ENCODE measurements at regions not wholly inside any gene's neighbourhood (a gene's known extent, or its start where the extent isn't known, plus 50 kb on each side); places are given as distances from the start of the nearest gene placed in this dataset.
"Not testable (repeated sequence)": the region's sequence is repeated elsewhere in the genome, so short reads cannot be mapped to it uniquely, and the experiment has no call there.

GRCh38 chr3:95228416-95228815, 1165.6 kb downstream of the NSUN3 start:
- no peak for DNase-seq (ENCODE audit: low read depth in 1 of 2, low spot score in 1 of 2)

GRCh38 chr3:95235916-95236315, 1173.1 kb downstream of the NSUN3 start:
- no peak for DNase-seq (ENCODE audit: low read depth in 1 of 2, low spot score in 1 of 2)

- DNase-seq (ENCODE audit: low read depth in 1 of 2, low spot score in 1 of 2) = no peak
These were observed 1174.9 kb downstream of the NSUN3 start for GRCh38 chr3:95237783-95238182.

- DNase-seq (ENCODE audit: low read depth in 1 of 2, low spot score in 1 of 2) = no peak
These were observed 1177.5 kb downstream of the NSUN3 start for GRCh38 chr3:95240395-95240794.

GRCh38 chr3:95241256-95241655, 1178.4 kb downstream of the NSUN3 start:
- DNase-seq (ENCODE audit: low read depth in 1 of 2, low spot score in 1 of 2) = not testable (repeated sequence)

- no peak for DNase-seq (ENCODE audit: low read depth in 1 of 2, low spot score in 1 of 2)
These were observed 1183.6 kb downstream of the NSUN3 start for GRCh38 chr3:95246413-95246812.

- no peak for DNase-seq (ENCODE audit: low read depth in 1 of 2, low spot score in 1 of 2)
These were observed 1191.2 kb downstream of the NSUN3 start for GRCh38 chr3:95254061-95254460.

GRCh38 chr3:95254758-95255157, 1191.9 kb downstream of the NSUN3 start:
- no peak for DNase-seq (ENCODE audit: low read depth in 1 of 2, low spot score in 1 of 2)

- no peak for DNase-seq (ENCODE audit: low read depth in 1 of 2, low spot score in 1 of 2)
These were observed 1202.3 kb downstream of the NSUN3 start for GRCh38 chr3:95265129-95265528.

- DNase-seq (ENCODE audit: low read depth in 1 of 2, low spot score in 1 of 2) = no peak
These were observed 1208.5 kb downstream of the NSUN3 start for GRCh38 chr3:95271395-95271794.

- no peak for DNase-seq (ENCODE audit: low read depth in 1 of 2, low spot score in 1 of 2)
These were observed 1209.3 kb downstream of the NSUN3 start for GRCh38 chr3:95272166-95272565.

- DNase-seq (ENCODE audit: low read depth in 1 of 2, low spot score in 1 of 2) = no peak
These were observed 1209.9 kb downstream of the NSUN3 start for GRCh38 chr3:95272781-95273180.

GRCh38 chr3:95277613-95278012, 1214.8 kb downstream of the NSUN3 start:
- no peak for DNase-seq (ENCODE audit: low read depth in 1 of 2, low spot score in 1 of 2)

GRCh38 chr3:95280711-95281352, 1218.0 kb downstream of the NSUN3 start:
- DNase-seq (ENCODE audit: low read depth in 1 of 2, low spot score in 1 of 2) = no peak

GRCh38 chr3:95289295-95289694, 1226.4 kb downstream of the NSUN3 start:
- no peak for DNase-seq (ENCODE audit: low read depth in 1 of 2, low spot score in 1 of 2)

- no peak for DNase-seq (ENCODE audit: low read depth in 1 of 2, low spot score in 1 of 2)
These were observed 1234.7 kb downstream of the NSUN3 start for GRCh38 chr3:95297581-95297980.

- DNase-seq (ENCODE audit: low read depth in 1 of 2, low spot score in 1 of 2) = no peak
These were observed 1239.2 kb downstream of the NSUN3 start for GRCh38 chr3:95302044-95302443.

- DNase-seq (ENCODE audit: low read depth in 1 of 2, low spot score in 1 of 2) = no peak
These were observed 1247.7 kb downstream of the NSUN3 start for GRCh38 chr3:95310560-95310959.

GRCh38 chr3:95311272-95311671, 1248.4 kb downstream of the NSUN3 start:
- no peak for DNase-seq (ENCODE audit: low read depth in 1 of 2, low spot score in 1 of 2)

- no peak for DNase-seq (ENCODE audit: low read depth in 1 of 2, low spot score in 1 of 2)
These were observed 1249.8 kb downstream of the NSUN3 start for GRCh38 chr3:95312650-95313049.

GRCh38 chr3:95319921-95320494, 1257.1 kb downstream of the NSUN3 start:
- no peak for DNase-seq (ENCODE audit: low read depth in 1 of 2, low spot score in 1 of 2)

GRCh38 chr3:95327478-95327877, 1264.6 kb downstream of the NSUN3 start:
- DNase-seq (ENCODE audit: low read depth in 1 of 2, low spot score in 1 of 2) = no peak

- DNase-seq (ENCODE audit: low read depth in 1 of 2, low spot score in 1 of 2) = no peak
These were observed 1271.0 kb downstream of the NSUN3 start for GRCh38 chr3:95333826-95334225.
